Astrocyte of the cerebellum (primary cell): ENCODE measurements at regions not wholly inside any gene's neighbourhood (a gene's known extent, or its start where the extent isn't known, plus 50 kb on each side); places are given as distances from the start of the nearest gene placed in this dataset.
"Not testable (repeated sequence)": the region's sequence is repeated elsewhere in the genome, so short reads cannot be mapped to it uniquely, and the experiment has no call there.

Experiments
- DNase-seq: peaks from one replicate; pipeline ENCODE4 v3.0.0-alpha.2; 2011; ENCODE audit warnings: low read depth
- H3K4me3 ChIP-seq: 2 replicates; pipeline ENCODE4 v1.5.1; 2011; ENCODE audit warnings: mild to moderate bottlenecking, low read depth, low read length, moderate library complexity
- in situ Hi-C: cut with HindIII; loops from 2 replicates; pipeline ENCODE4 v1.10.0; 2017; ENCODE audit warnings: low sequenced_read_pairs
- TF ChIP-seq, protein P1 (sequence below): IDR thresholded peaks from 2 replicates; pipeline ENCODE4 v1.5.1; 2012; ENCODE audit warnings: low read length, low read depth, moderate library complexity, mild to moderate bottlenecking; ENCODE audit errors: missing control alignments

DNA sequence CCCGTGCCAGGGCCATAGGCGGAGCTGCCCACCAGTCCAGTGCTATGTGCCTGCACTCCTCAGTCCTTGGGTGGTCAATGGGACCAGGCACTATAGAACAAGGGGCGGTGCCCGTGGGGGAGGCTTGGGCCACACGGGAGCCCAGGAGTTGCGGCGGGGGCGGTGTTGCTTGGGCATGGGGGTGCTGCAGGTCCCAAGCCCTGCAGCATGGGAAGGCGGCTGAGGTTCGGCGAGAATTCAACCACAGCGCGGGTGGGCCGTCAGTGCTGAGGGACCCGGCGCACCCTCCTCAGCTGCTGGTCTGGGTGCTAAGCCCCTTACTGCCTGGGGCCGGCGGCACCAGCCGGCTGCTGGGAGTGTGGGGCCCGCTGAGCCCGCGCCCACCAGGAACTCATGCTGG is 242.2 kb upstream of the SGCG start:
- in situ Hi-C loops: no loop called here
- H3K4me3 ChIP-seq: no peak overlapping the region
- TF ChIP-seq, protein P1, sequence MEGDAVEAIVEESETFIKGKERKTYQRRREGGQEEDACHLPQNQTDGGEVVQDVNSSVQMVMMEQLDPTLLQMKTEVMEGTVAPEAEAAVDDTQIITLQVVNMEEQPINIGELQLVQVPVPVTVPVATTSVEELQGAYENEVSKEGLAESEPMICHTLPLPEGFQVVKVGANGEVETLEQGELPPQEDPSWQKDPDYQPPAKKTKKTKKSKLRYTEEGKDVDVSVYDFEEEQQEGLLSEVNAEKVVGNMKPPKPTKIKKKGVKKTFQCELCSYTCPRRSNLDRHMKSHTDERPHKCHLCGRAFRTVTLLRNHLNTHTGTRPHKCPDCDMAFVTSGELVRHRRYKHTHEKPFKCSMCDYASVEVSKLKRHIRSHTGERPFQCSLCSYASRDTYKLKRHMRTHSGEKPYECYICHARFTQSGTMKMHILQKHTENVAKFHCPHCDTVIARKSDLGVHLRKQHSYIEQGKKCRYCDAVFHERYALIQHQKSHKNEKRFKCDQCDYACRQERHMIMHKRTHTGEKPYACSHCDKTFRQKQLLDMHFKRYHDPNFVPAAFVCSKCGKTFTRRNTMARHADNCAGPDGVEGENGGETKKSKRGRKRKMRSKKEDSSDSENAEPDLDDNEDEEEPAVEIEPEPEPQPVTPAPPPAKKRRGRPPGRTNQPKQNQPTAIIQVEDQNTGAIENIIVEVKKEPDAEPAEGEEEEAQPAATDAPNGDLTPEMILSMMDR: no peak
- no peak for DNase-seq

DNA sequence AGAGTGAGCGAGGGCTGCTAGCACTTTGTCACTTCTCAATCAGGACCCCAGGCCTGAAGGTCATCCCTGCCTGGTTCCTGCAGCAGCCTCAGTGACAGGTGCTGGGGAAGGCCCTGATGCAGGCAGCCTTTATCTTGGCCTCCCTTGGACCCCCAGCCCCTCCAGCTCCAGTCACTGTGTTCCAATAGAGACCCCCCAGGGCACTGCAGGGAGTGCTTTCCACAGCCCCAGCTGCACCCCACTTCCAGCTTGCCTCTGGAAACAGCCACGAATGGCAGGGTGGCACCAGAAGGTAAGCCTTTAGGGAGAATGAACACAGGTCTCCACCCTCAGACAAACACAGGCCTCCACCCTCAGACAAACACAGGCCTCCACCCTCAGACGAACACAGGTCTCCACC is 241.6 kb upstream of the SGCG start:
- in situ Hi-C loops: no loop called here
- DNase-seq: no peak
- TF ChIP-seq, protein P1: no peak
- no peak overlapping the region for H3K4me3 ChIP-seq

DNA sequence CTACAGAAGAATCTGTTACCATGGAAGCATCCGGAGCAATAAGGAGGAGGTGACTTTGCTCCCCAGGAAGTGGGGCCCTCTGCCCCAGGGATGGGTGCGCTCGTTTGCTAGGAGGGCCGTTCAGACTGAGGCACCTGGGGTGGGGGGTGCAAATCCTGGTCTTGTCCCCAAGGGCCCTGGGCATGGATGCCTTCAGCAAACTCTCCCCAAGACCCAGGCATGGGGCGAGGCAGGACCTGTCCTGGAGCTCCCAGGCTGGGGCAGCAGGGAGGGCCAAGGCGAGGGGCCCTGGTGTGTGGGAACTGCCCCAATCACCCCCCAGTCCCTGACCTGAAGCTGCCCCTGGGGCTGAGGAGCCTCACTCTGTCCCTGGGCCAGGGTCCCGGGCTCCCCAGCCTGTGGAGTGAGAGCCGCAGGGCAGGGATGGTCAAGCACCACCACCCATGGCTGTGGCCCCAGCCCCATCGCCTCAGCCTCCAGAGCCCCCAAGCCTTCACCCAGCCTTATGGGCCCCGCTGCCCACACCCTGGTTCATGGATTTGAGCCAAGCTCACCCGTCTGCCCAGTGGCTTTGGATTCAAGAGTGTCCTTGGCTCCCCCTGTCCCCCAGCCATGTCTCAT is 240.6 kb upstream of the SGCG start:
- in situ Hi-C loops: no loop called here
- TF ChIP-seq, protein P1: no peak
- H3K4me3 ChIP-seq: no peak overlapping the region
- no peak for DNase-seq

- no peak overlapping the region for H3K4me3 ChIP-seq
- TF ChIP-seq, protein P1: no peak
- no peak for DNase-seq
- in situ Hi-C loops: no loop called here
Measured at GRCh38 chr13:22940736-22941135, 240.0 kb upstream of the SGCG start.

DNA sequence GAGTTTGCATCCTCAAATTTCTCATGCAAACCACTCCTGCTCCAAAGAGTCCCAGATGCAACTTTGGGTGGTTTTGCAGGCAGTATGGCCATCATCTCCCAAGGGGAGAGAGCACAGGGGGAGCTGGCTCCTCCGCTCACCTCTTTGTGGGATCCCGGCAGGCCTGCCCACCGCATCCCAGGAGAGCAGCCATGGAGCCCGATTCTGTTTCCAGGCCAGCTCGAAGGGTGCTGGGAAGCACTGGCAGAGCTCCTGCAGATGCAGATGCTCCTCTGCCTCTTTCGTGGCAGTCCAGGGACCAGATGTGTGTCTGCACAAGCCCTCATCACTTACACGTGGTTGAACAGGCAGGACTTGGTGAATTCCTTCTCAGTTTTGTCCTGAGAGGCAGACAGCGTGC is 239.3 kb upstream of the SGCG start:
- DNase-seq, H3K4me3 ChIP-seq, in situ Hi-C loops: not testable (repeated sequence)

DNA sequence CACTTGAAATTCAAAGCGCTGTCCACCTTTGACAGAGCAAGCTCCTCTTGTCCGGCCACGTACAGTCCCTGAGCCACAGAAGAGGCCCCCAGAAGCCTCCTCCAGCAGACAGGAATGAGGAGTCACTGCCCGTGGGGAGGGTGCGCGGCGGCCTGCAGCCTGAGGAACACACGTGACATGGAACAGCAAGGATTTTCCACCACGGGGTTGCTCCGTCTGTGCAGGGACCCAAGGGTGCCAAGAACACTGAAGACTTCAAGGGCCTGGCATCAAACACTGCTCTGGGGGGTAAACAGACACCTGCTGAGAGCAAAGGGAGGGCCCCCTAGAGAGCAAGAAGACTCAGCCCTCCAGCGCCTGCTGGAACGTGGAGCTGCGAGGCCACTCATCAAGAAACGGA is 237.9 kb upstream of the SGCG start:
- in situ Hi-C loops, H3K4me3 ChIP-seq, DNase-seq: not testable (repeated sequence)

- in situ Hi-C loops: no loop called here
- H3K4me3 ChIP-seq: no peak overlapping the region
- TF ChIP-seq, protein P1: no peak
- no peak for DNase-seq
Measured at GRCh38 chr13:22944378-22944777, 236.4 kb upstream of the SGCG start.
